ENCODE measurements at regions not wholly inside any gene's neighbourhood (a gene's known extent, or its start where the extent isn't known, plus 50 kb on each side); places are given as distances from the start of the nearest gene placed in this dataset.

GRCh38 chr4:126679303-126679702 is 953.5 kb upstream of the INTU start:
- no peak for TF ChIP-seq POLR2A (IDR thresholded peaks at IDR 0.05; ENCODE audit: low read depth, low read length)
- TF ChIP-seq POLR2AphosphoS5 (IDR thresholded peaks at IDR 0.05; ENCODE audit: insufficient read depth, low read depth, low read length): no peak
- TF ChIP-seq CTCF (IDR thresholded peaks at IDR 0.05; ENCODE audit: extremely low read depth in 1 of 2, insufficient read depth in 1 of 2, low read depth in 1 of 2, low read length in 2 of 2): no peak
- no peak for TF ChIP-seq MAX (IDR thresholded peaks at IDR 0.05; ENCODE audit: insufficient read depth, insufficient read length)
- no peak for TF ChIP-seq EZH2 (IDR thresholded peaks at IDR 0.05; ENCODE audit: borderline replicate concordance, low read depth, low read length, severe bottlenecking)
- no peak for TF ChIP-seq JUN (IDR thresholded peaks at IDR 0.05; ENCODE audit: borderline replicate concordance, insufficient read depth, insufficient read length, low read depth)
- TF ChIP-seq MYC (IDR thresholded peaks at IDR 0.05; ENCODE audit: low read depth, low read length): no peak
- no peak for TF ChIP-seq FOS (IDR thresholded peaks at IDR 0.05; ENCODE audit: borderline replicate concordance, insufficient read depth, low read length)
- TF ChIP-seq GATA2 (IDR thresholded peaks at IDR 0.05; ENCODE audit: insufficient read depth, insufficient read length, low read depth, low read length): no peak
